Epidermal melanocyte (primary cell): ENCODE measurements at regions not wholly inside any gene's neighbourhood (a gene's known extent, or its start where the extent isn't known, plus 50 kb on each side); places are given as distances from the start of the nearest gene placed in this dataset.
A peak's percentile ranks its signal among the peaks of the same experiment; 100 is the strongest.

Source experiments
- DNase-seq: peaks from one replicate; pipeline ENCODE4 v3.0.0; 2011; ENCODE audit warnings: low spot score; ENCODE audit not compliant: insufficient read length

DNA sequence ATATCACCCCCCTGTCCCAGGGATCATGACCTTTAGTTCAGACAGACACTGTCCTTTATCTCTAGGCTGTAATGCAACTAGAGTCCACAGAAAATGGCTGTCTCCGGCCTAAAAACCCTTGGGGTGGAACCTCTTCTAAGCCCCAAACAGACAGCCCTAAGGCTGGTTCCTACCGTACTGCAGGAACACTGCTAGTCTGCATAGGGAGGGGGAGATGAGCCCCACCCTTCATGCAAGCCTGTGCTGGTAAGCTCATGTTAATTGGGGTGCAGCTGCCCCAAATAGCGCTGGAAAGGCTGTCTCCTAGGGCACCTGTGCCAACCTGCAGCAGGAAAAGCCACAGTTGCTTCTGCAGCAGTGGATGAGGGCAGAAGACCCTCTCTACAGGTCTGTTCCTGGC lies 252.1 kb upstream of the MDFIC2 start:
- no peak for DNase-seq

- no peak for DNase-seq
Measured at GRCh38 chr3:70561796-70562195, 249.4 kb upstream of the MDFIC2 start.

- DNase-seq: no peak
Measured at GRCh38 chr3:70558956-70559355, 246.5 kb upstream of the MDFIC2 start.

GRCh38 chr3:70557976-70558375 lies 245.5 kb upstream of the MDFIC2 start:
- DNase-seq: no peak

DNA sequence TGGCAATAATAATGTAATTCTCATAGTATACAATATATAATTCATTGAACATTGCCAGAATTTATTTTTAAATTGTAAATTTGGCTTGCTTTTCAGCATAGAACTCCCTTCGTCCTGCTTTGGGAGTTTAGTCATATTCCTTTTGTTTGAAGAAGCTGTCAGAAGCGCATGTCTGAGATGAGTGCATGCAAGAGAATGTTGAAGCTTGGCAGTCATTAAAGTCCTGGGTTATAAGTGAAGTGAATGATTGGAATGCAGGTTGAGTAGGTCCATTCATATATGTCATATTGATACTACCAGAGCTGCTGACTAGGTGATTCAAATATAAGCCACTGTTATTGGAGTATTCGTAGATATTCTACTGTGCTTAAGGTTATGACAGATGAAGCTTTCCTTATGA lies 243.6 kb upstream of the MDFIC2 start:
- DNase-seq: no peak

DNA sequence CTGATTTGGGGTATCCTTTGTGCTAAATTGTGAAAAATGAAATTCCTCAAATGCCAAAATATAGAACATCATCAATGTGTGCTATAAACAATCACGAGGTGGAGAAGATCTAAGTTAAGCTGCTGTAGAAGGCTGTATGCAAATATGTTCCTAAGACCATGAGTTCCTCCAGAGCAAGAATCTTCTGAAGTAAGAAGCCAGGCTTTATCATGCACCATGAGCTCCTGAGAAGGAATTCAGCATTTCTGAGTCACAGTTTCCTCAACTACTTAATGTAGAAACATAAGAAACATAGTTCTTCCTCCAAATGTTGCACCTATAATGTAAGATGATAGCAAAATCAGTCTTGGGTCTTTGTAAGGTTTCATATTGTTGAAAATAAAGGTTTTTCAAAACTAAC lies 241.7 kb upstream of the MDFIC2 start:
- no peak for DNase-seq

GRCh38 chr3:70550723-70551319 lies 238.4 kb upstream of the MDFIC2 start:
- DNase-seq: no peak

DNA sequence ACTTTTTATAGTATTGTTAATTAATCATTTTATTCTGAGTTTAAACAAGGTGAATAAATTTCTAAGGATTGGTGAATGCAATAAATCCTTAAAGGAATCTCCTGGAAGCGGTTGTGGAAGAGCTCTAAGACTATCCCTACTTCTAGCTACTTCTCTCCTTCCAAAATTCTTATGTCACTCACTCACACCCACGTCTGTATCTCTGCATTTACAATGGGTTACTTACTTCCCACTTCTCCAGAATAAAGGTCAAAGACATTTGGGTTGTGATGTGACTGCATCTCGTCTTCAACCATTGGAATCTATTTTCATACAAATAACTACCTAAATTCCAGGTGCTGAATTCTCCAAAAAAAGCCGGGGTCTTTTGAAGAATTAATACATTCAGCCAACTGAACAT lies 234.2 kb upstream of the MDFIC2 start:
- no peak for DNase-seq

DNA sequence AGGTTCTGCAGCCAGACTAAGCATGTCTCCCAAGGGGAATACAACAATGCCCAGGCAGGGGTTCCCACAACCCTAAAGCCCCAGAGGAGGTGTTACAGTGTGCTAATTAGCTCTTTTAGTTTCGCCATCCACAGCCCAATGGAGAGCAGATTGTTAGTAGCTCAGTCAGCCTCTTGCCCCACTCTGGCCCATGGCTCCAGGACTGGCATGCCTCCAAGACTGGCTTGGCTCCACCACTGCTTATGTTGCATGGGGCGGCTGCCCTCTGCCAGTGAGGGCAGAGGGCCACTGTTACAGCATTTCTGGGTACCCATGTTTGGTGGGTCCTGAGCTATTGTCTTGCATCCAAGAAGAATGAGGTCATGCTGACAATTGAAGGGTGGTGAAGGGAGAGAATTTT lies 231.1 kb upstream of the MDFIC2 start:
- no peak for DNase-seq

- DNase-seq: no peak
Measured at GRCh38 chr3:70539908-70540307, 227.5 kb upstream of the MDFIC2 start.

GRCh38 chr3:70532806-70533205 lies 220.4 kb upstream of the MDFIC2 start:
- DNase-seq: no peak

- no peak for DNase-seq
Measured at GRCh38 chr3:70531838-70532489, 219.5 kb upstream of the MDFIC2 start.

- peak; percentile 32 for DNase-seq
Measured at GRCh38 chr3:70531063-70531657, 218.7 kb upstream of the MDFIC2 start.

DNA sequence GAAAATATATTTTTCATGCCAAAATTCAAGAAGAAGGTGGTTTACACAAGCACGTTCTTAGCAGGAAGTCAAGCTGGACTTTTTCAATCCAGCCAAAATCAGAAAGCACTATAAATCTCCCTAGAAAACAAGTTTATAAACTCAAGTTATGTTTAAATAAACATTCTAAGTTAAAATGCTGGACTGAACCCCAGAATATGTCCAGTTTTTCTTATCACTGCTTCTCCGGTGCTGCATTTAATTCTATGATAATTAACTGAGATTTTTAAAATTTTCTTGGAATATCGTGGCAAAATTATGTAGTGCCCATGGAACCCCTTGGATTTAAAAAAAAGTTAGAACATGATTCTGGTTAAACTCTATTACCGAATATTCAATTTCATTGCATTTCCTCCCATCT lies 218.2 kb upstream of the MDFIC2 start:
- no peak for DNase-seq

- no peak for DNase-seq
Measured at GRCh38 chr3:70527026-70527425, 214.6 kb upstream of the MDFIC2 start.

GRCh38 chr3:70519913-70520659 lies 207.6 kb upstream of the MDFIC2 start:
- no peak for DNase-seq

GRCh38 chr3:70519026-70519425 lies 206.6 kb upstream of the MDFIC2 start:
- DNase-seq: no peak

GRCh38 chr3:70518356-70518755 lies 205.9 kb upstream of the MDFIC2 start:
- DNase-seq: no peak

DNA sequence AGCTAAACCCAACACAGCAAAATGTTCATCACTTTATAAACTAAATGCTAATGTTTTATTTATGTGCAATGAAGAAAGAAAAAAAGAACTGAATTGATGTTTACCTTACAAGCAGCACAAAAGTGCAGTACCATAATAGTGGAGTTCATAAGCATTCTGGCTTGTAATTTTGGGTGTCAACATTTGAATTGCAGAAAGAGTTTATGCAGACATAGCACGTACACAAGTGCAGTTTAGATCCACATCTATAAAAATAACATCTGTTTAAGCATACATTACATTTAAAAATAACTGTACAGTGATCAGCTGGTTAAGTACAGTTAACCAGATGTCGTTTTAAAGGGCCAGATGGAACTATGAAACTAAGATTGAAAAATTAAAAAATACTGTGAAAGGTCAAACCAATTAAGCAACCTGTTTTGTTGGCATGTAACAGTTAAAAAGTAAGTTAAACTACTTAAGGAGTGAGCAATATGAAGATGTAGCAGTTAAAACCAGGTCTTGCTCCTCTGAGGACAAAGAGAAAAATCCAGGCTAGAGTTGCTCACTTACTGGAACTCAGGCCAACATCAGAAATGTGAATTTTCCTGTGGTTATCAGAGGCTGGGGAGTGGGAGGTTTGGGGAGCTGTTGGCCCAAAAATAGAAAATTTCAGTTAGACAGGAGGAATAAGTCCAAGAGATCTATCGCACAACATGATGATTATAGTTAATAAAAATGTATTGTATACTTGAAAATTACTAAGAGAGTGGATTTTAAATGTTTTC lies 204.9 kb upstream of the MDFIC2 start:
- DNase-seq: no peak

- DNase-seq: no peak
Measured at GRCh38 chr3:70516076-70516475, 203.6 kb upstream of the MDFIC2 start.

DNA sequence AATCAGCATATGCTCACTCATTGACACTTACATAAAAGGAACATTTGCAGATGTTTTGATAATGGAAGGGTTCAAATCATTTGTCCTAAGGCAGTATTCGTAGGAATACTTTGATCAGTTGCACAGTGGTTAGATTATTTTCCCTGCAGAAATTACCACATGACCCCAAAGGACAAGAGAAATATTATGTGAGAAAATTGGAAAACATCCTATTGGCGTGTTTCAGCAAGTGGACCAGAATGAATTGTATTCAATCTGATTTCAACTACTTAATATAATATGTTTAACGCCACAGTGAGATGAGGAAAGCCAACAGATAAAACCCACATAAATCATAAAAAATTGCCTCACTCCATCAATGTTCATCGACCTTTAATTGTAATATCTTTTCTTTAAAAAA lies 195.0 kb upstream of the MDFIC2 start:
- no peak for DNase-seq

GRCh38 chr3:70506775-70507174 lies 194.3 kb upstream of the MDFIC2 start:
- DNase-seq: no peak
